Testis (tissue), 2 donors: ENCODE measurements at regions not wholly inside any gene's neighbourhood (a gene's known extent, or its start where the extent isn't known, plus 50 kb on each side); places are given as distances from the start of the nearest gene placed in this dataset.

Experiments used
- POLR2A ChIP-seq: fragments of 450-650 bp; IDR thresholded peaks from one replicate; pipeline ENCODE4 v1.6.1; 2017; ENCODE audit warnings: antibody characterized with exemption, mild to moderate bottlenecking, moderate library complexity
- TF ChIP-seq, protein P1 (sequence below), 3 experiments: fragments of 450-650 bp in 2 of 3; fragments of 200-600 bp in 1 of 3; sonication (generic) in 1 of 3; IDR thresholded peaks; one replicate each; pipeline ENCODE4 v1.5.1; 2016 to 2019; ENCODE audit warnings: antibody characterized with exemption in 3 of 3, mild to moderate bottlenecking in 2 of 3, moderate library complexity in 1 of 3

DNA sequence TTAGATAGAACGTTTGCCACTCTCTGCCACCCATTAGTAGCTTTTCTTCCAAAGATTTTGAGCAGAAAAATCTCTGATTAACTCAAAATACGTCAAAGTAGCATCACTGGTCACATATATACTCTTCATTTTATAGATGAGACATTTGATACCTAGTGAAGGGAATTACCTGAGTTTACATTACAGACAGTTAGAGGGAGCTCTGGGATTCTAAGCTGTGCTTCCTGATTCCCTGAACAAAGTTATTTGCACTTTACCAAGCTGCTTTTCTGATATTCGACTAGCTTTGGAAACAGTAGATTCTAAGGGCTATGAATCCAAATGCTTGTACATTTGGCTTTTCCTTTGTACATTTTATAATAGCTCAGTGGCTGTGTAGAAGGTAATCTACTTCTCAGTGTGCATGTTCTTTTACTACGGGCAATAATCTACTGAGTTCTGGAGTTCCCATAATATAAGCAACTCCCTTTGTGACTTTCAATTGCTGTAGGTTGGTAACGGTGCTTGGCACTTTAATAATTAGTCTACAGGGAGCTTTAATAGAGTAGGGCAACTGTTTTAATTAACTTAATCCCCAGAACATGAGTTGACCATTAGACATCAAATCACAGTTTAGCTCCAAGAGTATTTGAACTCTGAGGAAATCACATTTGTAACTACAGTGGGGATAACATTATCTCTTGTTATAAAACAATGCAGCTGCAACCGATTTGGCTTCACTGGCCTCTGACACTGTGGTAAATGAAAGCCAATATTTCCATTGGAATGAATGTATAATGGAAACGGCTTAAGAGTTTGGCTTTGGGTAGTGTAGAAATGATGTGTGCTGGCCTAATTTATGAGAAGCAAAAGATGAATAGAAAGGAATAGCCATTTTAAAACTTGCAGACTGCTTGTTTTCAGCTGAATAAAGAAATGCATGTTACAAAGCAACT is 1602.4 kb downstream of the STIM2 start:
- no peak for TF ChIP-seq POLR2A
- TF ChIP-seq, protein P1, sequence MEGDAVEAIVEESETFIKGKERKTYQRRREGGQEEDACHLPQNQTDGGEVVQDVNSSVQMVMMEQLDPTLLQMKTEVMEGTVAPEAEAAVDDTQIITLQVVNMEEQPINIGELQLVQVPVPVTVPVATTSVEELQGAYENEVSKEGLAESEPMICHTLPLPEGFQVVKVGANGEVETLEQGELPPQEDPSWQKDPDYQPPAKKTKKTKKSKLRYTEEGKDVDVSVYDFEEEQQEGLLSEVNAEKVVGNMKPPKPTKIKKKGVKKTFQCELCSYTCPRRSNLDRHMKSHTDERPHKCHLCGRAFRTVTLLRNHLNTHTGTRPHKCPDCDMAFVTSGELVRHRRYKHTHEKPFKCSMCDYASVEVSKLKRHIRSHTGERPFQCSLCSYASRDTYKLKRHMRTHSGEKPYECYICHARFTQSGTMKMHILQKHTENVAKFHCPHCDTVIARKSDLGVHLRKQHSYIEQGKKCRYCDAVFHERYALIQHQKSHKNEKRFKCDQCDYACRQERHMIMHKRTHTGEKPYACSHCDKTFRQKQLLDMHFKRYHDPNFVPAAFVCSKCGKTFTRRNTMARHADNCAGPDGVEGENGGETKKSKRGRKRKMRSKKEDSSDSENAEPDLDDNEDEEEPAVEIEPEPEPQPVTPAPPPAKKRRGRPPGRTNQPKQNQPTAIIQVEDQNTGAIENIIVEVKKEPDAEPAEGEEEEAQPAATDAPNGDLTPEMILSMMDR (IDR thresholded peaks at IDR 0.05) = no peak
